ENCODE measurements at regions not wholly inside any gene's neighbourhood (a gene's known extent, or its start where the extent isn't known, plus 50 kb on each side); places are given as distances from the start of the nearest gene placed in this dataset.
"Not testable (repeated sequence)": the region's sequence is repeated elsewhere in the genome, so short reads cannot be mapped to it uniquely, and the experiment has no call there.

- Histone ChIP-seq H3K27ac (no peak overlapping the region), H3K27me3 (no peaks in the 10 kb centered on the region), H3K9me3 (no peaks in the 10 kb centered on the region), H3K4me3 (no peak overlapping the region), H3K36me3 (no peaks in the 10 kb centered on the region), H3K4me1 (peaks cover 0 to 4% (median 0%) of the 10 kb centered on the region in 4 donors)
- no peak for TF ChIP-seq CTCF (IDR thresholded peaks at IDR 0.05)
- TF ChIP-seq POLR2A (IDR thresholded peaks at IDR 0.05) = no peak
- DNase-seq = no peak
Measured at GRCh38 chr17:72571813-72572396, 451.1 kb downstream of the SOX9 start.

GRCh38 chr17:72572604-72573491 lies 452.0 kb downstream of the SOX9 start:
- Histone ChIP-seq H3K27ac (no peak overlapping the region), H3K4me3 (no peak overlapping the region), H3K27me3 (no peaks in the 10 kb centered on the region), H3K4me1 (no peaks in the 10 kb centered on the region), H3K9me3 (no peaks in the 10 kb centered on the region), H3K36me3 (no peaks in the 10 kb centered on the region)
- TF ChIP-seq POLR2A (IDR thresholded peaks at IDR 0.05) = no peak
- no peak for TF ChIP-seq CTCF (IDR thresholded peaks at IDR 0.05)
- peak in 1 of 3 donors; percentile 34 for DNase-seq

GRCh38 chr17:72573492-72573801 lies 452.6 kb downstream of the SOX9 start:
- not testable (repeated sequence) for H3K4me3 ChIP-seq, H3K27me3 ChIP-seq, H3K9me3 ChIP-seq, H3K36me3 ChIP-seq, H3K4me1 ChIP-seq, H3K27ac ChIP-seq, DNase-seq

GRCh38 chr17:72574675-72575510 lies 454.1 kb downstream of the SOX9 start:
- no peak for TF ChIP-seq CTCF (IDR thresholded peaks at IDR 0.05)
- TF ChIP-seq POLR2A (IDR thresholded peaks at IDR 0.05) = no peak
- Histone ChIP-seq H3K9me3 (no peaks in the 10 kb centered on the region), H3K27me3 (no peaks in the 10 kb centered on the region), H3K4me3 (no peak overlapping the region), H3K36me3 (no peaks in the 10 kb centered on the region), H3K4me1 (no peaks in the 10 kb centered on the region), H3K27ac (no peak overlapping the region)
- DNase-seq = no peak

GRCh38 chr17:72575542-72576233 lies 454.9 kb downstream of the SOX9 start:
- Histone ChIP-seq H3K27ac (no peak overlapping the region), H3K27me3 (no peaks in the 10 kb centered on the region), H3K4me1 (no peaks in the 10 kb centered on the region), H3K36me3 (no peaks in the 10 kb centered on the region), H3K4me3 (no peak overlapping the region), H3K9me3 (no peaks in the 10 kb centered on the region)
- TF ChIP-seq POLR2A (IDR thresholded peaks at IDR 0.05) (no peak), CTCF (IDR thresholded peaks at IDR 0.05) (no peak)
- no peak for DNase-seq

All from Peyer's patch (tissue), 4 donors.